IPS-NIHi7 (cell line): ENCODE measurements at regions not wholly inside any gene's neighbourhood (a gene's known extent, or its start where the extent isn't known, plus 50 kb on each side); places are given as distances from the start of the nearest gene placed in this dataset.
"Not testable (repeated sequence)": the region's sequence is repeated elsewhere in the genome, so short reads cannot be mapped to it uniquely, and the experiment has no call there.

ENCODE experiments used
- DNase-seq: peaks from one replicate; pipeline ENCODE4 v3.0.0; 2012; ENCODE audit warnings: mixed read lengths; ENCODE audit errors: extremely low spot score

DNA sequence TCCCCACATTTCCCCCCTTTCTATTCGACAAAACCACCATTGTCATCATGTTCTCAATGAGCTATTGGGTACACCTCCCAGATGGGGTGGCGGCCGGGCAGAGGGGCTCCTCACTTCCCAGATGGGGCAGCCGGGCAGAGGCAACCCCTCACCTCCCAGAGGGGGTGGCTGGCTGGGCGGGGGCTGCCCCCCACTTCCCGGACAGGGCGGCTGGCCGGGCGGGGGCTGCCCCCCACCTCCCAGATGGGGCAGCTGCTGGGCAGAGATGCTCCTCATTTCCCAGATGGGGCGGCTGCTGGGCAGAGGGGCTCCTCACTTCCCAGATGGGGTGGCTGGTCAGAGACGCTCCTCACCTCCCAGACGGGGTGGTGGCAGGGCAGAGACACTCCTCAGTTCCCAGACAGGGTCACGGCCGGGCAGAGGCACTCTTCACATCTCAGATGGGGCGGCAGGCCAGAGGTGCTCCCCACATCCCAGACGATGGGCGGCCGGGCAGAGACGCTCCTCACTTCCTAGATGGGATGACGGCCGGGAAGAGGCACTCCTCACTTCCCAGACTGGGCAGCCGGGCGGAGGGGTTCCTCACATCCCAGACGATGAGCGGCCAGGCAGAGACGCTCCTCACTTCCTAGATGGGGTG lies 221.5 kb downstream of the NNT start:
- not testable (repeated sequence) for DNase-seq

- DNase-seq = not testable (repeated sequence)
These were observed 215.4 kb downstream of the NNT start for GRCh38 chr5:43818394-43818793.

GRCh38 chr5:43815497-43815896 lies 212.5 kb downstream of the NNT start:
- DNase-seq = no peak

GRCh38 chr5:43804723-43805122 lies 201.7 kb downstream of the NNT start:
- no peak for DNase-seq

GRCh38 chr5:43804041-43804440 lies 201.1 kb downstream of the NNT start:
- DNase-seq = no peak

DNA sequence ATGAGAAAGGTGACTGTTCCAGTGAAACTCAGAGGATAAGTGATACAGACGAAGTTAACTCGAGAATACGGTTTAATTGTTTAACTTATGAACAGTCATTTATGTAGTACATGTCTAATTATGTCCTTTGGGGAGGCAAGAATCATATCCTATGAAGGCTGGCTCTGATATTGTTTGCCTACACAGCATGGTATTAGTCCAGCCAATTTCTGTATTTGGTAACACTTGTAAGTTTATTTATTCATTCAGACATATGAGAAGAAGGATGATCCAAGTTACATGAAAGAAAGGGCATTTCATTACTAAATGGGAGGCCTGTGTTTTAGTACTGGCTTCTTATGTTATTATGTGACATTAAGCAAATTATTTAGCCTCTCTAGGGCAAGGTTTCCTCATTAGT lies 199.7 kb downstream of the NNT start:
- no peak for DNase-seq

DNA sequence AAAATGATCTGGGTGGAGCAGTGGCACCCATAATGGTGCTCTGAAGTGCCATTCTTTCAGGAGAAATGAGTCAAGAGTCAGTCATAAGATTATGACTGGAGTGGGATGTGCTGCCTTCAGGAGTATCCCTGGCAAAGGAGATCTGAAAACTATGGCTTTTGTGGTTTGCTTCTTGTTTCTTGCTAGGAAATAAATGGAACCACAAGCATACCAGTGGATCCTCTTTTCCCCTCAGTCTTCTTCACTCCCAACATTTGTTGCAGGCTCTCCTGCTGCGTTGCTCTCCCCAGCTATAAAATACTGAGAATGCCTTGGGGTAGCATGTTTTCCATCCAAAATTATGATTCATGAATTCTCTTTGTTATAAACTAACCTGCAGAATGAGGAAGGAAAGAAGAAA lies 199.1 kb downstream of the NNT start:
- DNase-seq = no peak

DNA sequence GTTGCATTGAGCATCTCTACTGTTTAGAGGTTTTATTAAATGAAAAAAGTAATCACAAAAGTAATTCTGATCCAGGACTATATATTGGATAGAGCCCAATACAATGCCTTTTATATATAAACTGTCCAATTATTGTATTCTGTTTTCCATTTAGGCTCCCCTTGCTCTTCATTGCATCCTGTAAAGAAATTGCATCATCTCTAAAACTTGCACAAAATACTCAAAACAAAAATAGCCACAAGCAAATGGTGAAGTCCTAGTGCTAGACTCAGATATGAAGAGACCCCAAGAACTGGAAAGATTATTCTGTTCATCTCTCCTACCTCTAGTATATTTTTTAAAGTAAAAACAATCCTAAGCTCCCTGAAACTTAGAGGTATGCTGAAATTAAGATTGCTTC lies 195.8 kb downstream of the NNT start:
- no peak for DNase-seq

GRCh38 chr5:43791880-43792279 lies 188.9 kb downstream of the NNT start:
- DNase-seq = not testable (repeated sequence)

- no peak for DNase-seq
These were observed 182.2 kb downstream of the NNT start for GRCh38 chr5:43785198-43785597.

GRCh38 chr5:43780586-43780985 lies 177.6 kb downstream of the NNT start:
- no peak for DNase-seq

GRCh38 chr5:43774881-43775399 lies 172.0 kb downstream of the NNT start:
- no peak for DNase-seq

- peak; percentile 12 for DNase-seq
These were observed 170.5 kb downstream of the NNT start for GRCh38 chr5:43773478-43773844.

DNA sequence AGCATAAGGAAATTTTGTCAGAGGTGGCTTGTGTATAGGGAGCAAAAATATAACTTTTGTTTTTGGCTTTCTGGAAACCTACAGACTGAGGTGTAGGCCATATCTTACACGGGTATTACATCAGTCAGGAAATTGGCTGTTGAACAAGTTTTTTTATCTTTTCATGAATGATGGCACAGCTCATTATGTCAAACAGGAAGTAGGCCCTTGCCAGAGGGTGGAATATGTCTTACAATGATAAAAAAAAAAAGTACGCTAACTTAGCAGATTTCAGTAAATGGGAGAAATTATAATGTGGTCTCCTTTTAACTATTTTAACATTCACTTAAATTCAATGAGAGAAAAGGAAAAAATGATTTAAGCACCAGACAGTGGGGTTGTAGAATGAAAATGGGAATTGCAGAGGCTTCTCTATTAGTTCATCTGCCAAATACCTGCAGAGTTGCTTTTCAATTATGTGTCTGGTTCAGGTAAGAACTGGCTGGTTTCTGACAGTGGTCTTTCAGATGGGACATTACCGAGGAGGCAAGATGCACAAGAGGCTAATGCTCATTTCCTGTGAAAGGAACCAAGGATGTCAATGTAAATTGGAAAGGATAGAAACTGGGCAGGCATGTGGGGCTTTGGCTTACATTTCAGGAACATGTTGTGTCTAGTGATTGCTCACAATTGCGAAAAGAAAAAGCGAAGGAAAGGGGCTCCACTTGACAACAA lies 169.9 kb downstream of the NNT start:
- DNase-seq = peak; percentile 11

GRCh38 chr5:43772458-43772763 lies 169.4 kb downstream of the NNT start:
- DNase-seq = no peak

DNA sequence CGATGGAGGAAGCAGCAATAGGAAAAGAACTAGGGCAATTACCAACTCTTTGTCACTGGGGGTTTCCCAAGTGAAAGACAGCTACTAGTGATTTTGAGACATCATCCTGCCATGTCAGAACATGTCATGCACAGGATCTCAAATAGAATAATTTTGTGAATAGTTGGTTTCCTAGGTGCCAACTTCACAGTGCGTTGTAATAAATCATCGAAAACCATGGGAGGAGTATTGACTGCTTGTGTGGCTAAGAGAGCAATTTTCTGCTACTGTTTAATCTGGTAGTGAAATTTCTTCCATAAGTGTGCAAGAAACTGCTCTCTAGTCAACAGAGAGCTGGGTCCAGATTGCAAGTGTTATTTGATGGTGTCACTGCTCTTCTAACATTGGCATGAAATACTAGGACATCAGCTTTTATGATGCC lies 168.6 kb downstream of the NNT start:
- no peak for DNase-seq

GRCh38 chr5:43769571-43770355 lies 166.8 kb downstream of the NNT start:
- DNase-seq = no peak
